ENCODE measurements at regions not wholly inside any gene's neighbourhood (a gene's known extent, or its start where the extent isn't known, plus 50 kb on each side); places are given as distances from the start of the nearest gene placed in this dataset.
"Not testable (repeated sequence)": the region's sequence is repeated elsewhere in the genome, so short reads cannot be mapped to it uniquely, and the experiment has no call there.

DNA sequence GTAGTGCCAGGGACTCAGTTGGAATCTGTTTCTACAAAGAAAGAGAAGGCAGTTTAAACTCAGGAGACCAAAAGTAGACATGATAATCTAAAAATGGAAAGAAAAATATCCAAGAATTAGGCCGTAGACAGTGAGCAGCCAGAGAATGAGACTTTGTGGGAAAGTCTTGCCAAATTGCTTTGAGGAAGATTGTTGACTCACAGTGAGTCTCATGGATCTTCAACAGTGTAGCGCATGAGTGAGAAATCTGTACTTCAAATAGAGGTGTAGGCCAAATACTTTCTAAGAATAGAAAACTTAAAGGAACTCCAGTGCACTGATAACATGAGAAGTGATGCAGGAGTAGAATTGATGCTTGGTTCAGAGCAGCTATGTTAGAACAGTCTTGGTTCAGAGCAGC is 284.5 kb downstream of the HTR1B start:
- no peak for DNase-seq

GRCh38 chr6:77177470-77177869 is 285.8 kb downstream of the HTR1B start:
- no peak for DNase-seq

DNA sequence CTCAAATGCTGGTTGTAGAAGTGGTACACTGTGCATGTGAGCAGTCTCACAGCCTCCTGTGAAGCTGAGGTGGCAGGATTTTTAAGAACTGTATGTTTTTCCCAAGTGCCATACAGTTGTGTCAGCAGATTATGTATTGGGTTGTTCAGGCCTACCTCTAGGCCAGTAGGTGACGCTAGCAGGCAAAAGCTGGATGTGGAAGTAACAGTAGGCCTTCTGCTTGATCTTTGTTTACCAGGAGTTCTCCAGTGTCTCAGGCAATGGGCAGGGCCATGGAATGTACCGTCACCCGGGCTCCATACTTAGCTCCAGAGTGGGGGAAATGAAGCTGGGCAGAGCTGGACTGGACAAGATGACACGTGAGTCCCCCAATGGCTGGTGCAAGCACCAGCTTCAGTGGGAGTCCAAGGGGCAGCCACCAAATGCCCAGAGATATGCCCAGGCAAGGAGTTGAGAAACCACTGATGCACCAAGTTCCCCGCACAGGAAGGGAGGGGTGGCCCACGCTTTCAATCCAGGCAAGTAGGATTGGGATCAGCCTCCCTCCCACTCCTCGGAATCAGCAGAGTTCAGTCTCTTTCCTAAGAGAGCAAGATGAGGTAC is 289.7 kb downstream of the HTR1B start:
- no peak for DNase-seq

- no peak for DNase-seq
Observed at GRCh38 chr6:77172578-77172977, 290.7 kb downstream of the HTR1B start.

- DNase-seq: no peak
Observed at GRCh38 chr6:77159730-77160129, 303.6 kb downstream of the HTR1B start.

DNA sequence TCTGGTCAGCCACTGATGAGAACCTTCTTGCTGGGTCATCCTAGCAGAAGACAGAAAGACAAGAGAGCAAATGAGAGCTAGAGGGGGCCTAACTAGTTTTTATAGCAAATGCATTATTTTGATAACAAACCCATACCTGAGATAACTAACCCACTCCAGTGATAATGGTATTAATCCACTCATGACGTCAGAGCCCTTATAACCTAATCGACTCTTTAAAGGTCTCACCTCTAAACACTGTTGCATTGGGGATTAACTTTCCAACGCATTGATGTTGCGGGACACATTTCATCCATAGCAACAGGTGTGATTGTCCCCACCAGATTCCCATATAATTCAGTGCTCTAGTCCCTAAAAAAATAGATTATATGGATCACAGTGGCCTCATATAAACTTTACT is 312.1 kb downstream of the HTR1B start:
- no peak for DNase-seq

GRCh38 chr6:77150736-77151135 is 312.6 kb downstream of the HTR1B start:
- no peak for DNase-seq

DNA sequence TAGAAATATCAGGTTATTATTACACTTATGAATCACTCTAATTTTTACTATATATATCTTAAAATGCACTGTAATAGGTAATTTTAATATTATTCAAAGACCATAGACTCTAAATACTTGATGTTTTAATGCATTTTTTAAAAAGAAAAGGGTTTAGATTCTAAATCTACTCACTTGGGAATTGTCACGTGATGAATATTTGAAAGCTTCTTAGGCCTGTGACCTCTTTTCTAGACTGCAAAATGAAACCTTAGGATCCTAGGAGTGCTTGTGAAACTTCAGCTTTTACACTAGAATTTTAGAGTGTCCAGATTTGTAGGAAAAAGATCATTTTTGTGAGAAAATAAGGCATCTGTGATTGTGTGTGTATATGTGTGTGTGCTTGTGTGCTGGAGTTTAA is 318.0 kb downstream of the HTR1B start:
- DNase-seq: no peak

DNA sequence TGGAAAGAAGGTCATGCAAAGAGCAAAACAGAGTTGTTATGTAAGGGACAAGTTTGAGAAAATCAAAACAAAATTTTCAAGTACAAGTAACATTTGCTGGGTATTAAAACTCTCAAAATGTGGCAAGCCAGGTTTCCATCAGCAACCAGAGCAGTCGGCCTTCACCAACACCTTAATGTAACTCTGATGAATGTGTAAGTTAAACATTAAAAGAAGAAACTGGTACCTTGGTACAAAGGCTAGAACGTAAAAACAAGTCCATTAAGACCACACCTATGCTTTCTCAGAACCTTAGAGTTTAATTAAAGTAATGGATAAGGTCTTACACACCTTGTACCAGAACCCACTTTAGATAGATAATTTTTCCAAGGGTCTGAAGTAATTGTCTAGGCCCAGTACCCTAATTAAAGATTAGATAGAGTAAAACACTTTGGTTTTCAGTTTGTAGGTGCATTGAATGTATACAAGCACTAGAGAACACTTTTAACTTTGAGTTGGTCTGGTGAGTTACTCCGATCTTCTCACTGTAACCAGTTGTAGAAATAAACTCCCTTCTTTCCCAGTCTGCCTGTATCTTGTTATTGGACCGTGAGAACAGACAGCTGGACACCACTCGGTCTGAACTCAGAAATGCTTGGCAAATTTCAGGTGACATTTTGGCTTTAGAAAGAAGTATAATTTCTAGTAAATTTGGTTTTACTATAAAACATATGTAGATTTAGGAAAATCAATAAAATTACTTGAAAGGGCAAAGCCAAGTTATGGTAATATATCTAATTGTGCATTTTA is 319.4 kb downstream of the HTR1B start:
- DNase-seq: no peak

DNA sequence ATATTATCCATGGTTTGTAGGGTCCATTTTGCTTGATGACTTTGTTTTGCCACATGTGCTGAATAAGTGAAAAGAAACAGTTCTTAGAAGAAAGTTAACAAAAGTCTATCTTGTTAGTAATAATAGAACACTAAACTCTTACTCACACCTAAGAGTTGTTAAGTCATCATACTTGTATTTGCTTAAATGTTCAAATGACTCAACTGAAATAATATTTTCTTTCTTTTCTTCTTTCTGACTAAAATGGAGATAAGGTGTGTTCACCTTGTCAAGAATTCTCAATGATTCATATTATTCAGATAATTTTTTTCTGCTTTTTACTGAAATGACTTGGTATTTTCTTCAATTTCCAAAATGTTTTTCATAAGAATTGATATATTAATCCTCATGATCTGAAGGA is 327.2 kb downstream of the HTR1B start:
- DNase-seq: no peak

DNA sequence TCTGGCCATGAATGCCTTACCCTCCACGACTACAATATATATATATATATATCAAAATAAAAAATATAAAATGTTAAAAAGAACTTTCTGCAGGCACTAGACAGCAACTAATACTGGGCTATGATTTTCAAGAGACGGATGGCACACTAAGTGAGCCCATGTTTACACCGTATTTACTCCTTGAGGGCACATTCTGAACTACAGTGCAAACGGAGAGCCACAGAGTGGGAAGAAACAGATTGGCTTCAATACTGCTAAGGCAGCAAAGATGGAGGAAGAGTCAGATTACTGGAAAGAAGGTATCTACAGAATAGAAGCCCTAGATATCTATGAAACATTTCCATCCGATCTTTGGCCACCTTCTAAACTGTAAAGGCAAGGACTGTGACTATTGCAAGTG is 330.3 kb downstream of the HTR1B start:
- no peak for DNase-seq

DNA sequence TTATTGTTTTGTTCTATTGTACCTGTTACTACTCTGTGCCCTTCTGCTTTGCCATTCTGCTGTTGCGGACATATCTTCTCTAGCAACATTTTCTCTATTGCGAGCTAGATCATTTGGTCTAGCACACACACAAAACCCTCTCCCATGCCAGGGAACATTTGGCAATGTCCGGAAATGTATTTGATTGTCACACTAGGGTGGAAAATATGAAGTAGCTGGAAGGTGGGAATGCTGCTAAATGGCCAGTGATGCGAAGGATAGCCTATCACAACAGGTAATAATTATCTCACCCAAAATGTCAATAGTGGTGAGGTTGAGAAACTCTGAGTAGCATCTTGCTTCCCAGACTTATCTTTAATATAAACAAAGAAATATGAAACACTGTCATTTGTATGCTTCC is 331.9 kb downstream of the HTR1B start:
- DNase-seq: no peak

GRCh38 chr6:77124604-77125003 is 338.7 kb downstream of the HTR1B start:
- DNase-seq: no peak

DNA sequence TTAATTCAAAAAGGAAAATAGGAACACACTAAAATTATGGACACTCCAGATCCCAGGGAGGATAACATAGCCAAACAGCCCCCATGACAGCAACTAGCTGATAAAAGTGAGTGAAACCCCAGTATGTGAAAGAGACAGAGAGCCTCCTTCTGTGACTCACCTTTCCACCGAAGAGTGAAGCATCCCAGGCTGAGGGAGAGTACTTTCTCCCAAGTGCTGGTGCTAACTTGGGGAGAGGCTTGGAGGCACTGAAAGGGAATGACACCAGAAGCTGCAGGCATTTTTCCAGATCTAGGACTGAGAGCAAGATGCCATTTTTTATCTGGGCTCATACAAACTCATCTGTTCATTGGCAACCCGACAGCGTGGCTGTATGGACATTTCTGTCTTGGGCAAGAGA is 339.8 kb downstream of the HTR1B start:
- DNase-seq: no peak

GRCh38 chr6:77106992-77107391 is 356.3 kb downstream of the HTR1B start:
- DNase-seq: no peak

DNA sequence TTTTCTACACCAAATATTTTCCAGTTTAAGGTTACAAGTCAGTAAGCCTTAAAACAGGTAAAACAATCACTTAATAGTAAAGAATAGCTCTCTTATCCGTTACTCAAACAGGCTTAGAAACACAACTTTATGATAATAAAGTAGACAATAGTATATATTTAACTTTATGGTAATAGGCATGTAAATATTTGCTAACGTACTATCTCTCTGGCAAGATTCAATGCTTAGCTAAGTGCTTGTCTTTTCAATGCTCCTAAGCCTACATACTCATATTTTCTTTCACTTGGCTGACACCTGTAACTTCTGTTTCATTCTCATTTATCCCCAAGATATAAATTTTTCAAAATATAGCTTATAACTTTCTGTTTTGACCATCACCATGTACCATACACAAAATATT is 358.2 kb downstream of the HTR1B start:
- DNase-seq: no peak

DNA sequence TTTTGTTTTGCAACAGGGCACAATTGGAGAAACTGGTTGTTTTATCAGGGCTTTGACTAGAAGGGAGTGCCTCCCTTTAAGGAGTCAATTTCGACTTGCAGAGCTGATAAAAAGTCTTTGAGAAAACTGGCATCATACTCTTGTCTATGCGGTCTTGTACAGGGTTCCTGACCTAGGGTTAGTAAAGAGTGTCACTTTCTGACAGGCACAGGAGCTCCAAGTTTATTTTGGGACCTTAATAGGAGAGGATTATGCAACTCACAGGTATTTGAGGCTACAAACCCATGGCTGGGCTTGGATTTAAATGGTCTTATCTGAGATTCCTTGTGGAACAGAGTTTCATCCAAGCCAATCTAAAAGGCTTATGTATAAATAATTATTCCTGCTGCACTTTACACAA is 365.4 kb downstream of the HTR1B start:
- no peak for DNase-seq

GRCh38 chr6:77095936-77096627 is 367.2 kb downstream of the HTR1B start:
- no peak for DNase-seq

DNA sequence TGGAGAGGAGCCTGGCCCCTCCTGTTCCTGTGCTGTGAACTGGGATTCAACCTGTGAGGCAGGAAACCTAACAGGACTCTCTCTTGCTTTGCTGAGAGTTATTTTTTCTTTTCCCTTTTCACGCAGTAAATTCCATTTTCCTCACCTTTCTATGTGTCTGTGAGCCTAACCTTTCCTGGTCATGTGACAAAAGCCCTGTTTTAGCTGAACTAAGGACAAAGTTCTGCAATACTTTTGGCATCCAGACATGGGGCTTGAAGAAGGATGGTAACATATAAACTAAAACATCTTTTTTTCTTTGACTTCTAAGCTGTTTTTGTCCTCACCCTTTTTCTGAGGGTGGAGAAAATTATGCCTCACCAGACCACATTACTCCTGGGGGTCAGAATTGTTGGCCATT is 368.5 kb downstream of the HTR1B start:
- no peak for DNase-seq

DNA sequence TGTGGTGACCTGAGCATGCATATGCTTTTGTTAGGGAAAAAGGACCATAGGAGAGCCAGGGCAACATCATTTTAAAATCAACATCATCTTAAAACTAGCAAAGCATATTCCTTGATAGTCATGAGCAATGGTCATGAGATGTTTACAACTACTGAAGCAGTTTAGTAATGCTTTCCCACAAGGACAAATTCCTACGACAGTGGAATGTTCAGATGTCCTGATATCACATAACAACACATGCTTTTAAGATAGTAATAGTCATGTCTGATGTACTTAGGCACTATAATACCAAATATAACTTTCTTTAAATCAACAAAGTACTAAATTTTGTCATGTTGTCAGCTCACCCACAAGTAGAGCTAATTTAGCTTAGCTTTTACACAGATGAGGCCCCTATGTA is 370.3 kb downstream of the HTR1B start:
- DNase-seq: no peak

- DNase-seq: no peak
Observed at GRCh38 chr6:77089776-77090175, 373.5 kb downstream of the HTR1B start.

DNA sequence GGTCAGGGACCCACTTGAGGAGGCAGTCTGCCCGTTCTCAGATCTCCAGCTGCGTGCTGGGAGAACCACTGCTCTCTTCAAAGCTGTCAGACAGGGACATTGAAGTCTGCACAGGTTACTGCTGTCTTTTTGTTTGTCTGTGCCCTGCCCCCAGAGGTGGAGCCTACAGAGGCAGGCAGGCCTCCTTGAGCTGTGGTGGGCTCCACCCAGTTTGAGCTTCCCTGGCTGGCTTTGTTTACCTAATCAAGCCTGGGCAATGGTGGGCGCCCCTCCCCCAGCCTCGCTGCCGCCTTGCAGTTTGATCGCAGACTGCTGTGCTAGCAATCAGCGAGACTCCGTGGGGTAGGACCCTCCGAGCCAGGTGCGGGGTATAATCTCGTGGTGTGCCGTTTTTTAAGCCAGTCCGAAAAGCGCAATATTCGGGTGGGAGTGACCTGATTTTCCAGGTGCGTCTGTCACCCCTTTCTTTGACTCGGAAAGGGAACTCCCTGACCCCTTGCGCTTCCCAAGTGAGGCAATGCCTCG is 375.4 kb downstream of the HTR1B start:
- DNase-seq: not testable (repeated sequence)

Data from muscle of arm (tissue), 1 donor.